ENCODE measurements at regions not wholly inside any gene's neighbourhood (a gene's known extent, or its start where the extent isn't known, plus 50 kb on each side); places are given as distances from the start of the nearest gene placed in this dataset.

DNA sequence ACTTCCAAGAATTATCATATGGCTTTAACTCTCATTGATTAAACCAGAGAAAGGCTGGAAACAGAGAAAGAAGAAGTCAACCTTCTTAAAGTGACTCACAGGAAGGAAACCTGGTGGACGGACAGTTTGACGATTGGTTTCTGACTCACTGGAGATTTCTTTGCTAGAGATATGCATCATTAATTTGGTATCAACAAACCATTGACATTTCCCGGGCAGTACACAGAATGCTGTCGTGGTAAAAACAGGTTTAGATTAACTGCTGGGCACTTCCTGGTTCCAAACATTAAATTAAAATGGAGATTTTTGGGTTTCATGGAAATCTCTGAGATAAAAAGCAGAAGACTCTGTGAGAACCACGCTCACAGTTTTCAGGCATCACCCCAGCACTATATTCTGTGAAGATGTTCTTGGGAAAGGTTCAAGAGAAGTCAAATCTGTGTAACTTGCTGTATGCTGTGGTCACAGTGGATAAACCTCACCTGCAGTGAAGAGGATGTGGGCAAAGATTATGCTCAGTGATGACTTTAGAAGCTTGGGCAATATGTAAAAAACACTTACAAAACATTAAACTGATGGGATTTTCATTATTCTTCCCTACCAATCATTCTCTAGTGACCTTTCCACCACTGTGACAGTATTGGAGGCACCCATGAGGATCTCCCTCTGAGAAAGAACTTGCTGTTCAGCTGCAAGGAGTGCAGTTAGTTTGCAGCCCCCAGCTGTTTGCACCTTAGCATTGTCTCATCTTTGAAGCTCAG, 61.1 kb upstream of the CD44 start:
- peak; percentile 87 for DNase-seq

DNA sequence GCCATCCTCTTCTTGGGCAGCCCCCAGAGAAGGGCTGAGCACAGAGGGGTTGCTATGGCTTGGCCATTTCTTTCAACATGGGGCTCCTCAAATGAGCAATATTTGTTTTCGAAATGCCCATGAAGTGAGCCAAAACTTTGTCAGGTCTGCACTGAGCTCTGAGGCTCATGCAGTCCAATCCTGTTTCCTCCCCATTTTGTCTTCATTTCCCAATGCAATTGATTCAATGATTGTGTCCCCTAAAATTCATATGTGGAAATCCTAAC, 60.6 kb upstream of the CD44 start:
- no peak for DNase-seq

DNA sequence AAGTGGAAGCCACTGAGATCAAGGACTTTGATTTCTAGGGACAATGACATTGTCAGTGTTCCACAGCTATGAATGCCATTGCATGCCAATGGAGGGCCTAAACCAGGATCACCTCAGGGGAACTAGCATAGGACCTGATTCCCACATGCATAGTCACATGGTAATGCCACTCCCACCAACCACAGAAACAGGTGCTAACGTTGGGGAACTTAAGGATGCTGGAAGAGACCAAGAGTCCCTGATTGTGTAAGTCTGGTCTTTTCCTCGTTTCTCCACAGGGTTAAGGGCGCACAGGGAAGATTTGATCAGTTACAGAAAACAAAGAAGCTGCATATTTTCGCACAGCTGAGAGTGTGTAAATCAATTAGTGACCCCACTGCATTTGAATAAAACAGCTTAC, 59.4 kb upstream of the CD44 start:
- DNase-seq: no peak

DNA sequence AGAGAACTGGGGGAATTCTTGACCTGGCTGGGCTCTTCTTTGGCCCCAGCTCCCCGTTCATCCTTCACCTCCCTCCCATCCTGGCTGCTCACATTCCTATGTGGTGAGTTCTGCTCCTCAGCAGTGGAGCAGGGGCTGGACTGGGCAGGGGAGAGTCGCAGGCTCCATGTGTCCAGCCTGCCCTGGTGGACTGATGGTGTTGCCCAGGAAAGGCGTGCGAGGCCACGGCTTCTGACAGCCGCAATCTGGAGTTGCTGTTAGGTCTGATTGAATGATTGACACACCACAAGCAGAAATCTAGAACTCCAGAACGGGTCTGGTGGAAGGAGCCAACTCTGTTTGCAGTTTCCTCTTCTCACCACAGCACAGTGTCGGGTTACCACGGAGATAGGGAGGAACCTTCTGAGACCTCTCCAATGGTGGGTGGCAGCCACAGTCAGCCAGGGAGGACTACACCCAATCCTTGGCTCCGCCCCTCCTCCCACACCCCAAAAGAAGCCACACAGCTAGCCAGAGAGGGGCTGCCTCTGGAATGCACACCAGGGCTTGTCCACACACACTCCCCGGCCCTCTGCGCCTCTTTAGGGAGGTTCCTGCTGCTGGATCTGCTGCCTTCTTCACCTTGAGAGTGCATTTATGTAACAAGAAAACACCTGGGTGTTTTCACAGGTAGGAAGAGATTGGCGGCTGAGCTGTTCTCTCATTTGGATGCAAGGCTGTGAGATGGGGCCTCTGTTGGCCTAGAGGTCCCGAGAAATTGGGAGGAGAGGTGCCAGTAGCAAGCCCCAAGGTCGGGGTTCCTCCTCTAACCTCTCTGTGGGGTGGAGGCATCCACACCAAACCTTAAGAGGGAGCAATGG, 56.4 kb upstream of the CD44 start:
- DNase-seq: peak; percentile 90

DNA sequence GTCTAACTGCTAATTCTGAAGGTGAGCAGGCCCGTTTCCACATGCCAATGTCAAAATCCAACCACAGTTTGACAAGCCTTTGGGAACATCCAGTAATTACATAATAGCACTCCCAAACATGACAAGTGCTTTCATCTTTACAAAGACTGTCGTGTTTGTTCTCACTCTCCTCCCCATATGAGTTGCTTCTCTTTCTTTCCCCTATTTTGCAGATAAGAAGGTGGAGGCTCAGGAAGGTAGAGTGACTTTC, 55.9 kb upstream of the CD44 start:
- DNase-seq: no peak

DNA sequence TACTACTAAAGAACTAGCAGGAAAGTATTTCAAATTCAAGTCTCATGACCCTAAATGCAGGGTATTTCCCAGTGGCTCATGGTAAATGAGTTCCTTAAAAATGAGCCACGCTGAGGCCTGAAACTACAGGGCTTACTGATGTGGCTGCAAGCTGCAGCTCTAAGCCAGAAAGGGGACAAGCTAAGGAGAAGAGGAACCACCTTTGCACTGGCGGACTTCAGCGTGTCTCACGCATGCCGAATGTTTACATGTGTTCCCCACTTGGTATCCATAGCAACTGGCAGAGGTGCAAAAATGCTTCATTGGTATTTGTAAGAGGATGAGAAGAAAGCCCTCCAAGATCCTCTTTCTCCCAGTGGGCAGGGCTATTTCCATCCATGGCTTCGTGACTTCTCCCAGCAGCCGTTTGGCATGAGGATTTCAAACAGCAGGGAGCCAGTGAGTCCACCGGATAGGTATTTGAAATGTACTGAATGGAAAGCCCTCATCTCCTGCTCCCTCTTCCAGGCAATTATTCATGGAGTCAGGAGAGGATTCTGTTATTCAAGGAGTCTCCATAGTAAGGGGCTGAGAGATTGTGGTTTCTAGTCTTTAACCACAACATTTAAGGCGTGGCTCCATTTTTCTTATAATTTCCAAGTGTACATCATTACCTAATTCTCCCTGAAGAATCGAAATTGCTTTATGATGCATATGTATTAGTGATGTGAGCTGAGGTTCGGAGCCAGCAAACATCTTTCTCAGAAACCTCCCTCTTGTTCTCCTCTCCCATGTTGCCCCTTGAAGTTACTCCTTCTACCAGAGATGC, 55.3 kb upstream of the CD44 start:
- DNase-seq: peak; percentile 77

DNA sequence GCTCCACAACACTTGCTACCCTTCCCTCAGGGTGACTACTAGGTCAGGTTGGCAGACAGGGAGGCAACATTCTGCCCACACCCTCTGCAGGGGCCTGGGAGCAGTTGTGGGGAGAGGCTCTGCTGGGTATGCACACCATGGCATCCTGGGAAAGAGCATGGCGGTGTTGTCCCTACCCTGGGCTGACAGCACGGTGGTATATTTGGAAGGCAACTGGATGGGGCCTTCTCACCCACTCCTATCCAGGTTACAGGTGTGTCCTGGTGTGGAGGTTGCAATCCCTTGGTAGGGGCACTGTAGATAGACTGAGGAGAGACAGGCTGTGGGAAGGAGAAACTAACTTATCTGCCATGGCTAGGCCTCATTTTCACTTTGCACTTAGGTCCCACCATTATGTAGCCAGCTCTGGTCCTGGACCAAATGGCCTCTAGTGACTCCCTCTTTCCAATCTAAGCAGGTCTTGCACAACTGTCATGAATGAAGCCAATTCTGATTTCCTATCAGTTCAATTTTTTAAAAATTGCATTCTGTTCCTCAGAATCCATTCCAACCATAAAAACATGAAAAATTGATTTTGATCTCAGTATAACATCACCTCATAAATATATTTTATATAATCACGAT, 54.0 kb upstream of the CD44 start:
- DNase-seq: no peak

DNA sequence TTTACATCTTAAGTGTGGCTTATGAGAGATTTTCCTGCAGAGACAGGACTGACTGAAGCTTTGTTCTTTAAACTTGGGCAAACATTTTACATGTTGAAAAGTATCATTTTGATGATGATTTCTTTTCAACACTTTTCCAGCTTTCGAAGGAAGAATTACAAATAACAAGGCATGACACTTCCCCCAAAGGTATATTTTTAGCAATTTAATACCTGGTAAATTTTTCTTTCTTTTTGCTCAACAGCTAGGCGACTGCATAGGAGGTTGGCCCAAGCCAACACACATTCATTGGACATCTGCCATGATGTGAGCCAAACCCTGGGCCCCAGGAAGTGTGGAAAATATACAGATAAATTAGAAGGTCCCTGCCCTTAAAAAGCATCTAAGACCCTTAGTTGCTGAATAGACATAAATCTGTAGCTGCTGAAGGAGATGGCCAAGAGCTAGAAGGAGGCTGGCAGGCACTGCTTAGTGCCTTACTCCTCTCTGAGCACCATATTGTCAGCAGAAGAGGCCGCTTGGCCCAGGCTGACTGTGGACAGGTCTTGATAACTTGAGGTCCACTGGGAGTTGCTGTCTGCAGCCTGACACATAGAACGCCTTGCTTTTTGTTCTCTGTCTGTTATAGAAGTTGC, 53.3 kb upstream of the CD44 start:
- DNase-seq: no peak

DNA sequence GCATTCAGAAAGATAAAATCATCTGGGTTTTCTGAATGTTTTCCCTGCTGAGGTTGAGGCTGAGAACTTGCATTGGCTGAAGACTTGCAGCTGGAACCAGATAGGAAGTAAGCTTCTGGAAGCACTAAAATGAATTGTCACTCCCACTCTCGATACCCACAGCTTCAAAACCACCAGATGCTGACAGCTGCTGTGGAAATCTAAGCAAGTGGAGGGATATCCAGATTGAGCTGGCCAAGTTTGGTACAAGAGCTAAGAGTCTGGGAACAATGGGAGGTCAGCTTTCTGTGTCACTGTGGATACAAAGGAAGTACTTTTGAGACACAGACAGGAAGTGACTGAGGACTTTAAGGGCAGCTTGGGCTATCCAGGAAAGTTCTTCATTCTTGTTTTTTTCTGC, 51.3 kb upstream of the CD44 start:
- no peak for DNase-seq

DNA sequence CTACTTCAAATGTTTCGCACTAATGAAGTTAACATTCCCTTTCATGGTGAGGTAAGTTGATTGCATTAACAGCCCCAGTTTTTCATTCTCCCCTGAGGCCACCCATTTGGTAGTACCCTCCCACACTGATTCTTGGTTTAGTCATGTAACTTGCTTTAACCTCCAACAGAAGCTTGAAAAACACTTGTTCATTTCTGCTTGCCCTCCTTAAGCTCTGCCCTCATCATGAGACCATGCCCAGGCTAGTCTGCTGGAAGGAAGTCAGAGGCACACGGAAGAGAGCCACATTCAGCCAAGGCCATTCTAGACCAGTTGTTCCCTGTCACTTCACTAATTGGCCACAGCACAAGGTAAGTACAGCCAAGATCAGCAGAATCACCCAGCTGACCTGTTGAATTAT, 50.7 kb upstream of the CD44 start:
- DNase-seq: no peak

DNA sequence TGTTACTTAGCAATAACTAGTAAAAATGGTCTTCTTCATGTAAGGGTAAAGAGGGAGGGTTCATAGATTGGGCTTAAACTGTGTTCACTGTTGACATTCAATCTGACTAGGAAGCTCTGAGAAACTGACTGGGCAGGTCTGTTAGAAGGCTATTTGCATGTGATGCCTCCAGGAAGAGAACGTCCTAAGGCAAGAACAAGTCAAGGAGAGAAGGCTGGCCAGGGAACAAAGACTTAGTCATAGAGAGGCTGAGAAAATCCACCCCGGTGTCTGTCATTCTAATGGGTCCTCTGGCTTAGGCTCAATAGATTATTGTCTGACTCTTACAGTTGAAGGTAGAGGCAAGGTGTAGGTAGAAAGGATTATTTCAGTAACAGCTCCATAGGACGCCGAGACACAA, 50.3 kb upstream of the CD44 start:
- DNase-seq: no peak

All from activated CD4-positive, alpha-beta T cell treated with anti-CD3 and anti-CD28 coated beads, Interleukin-2, Interleukin-6, amounts not matched to agents 100 ng/mL and 50 ng/mL, durations not matched to agents 16 hours and 8 hours (primary cell).